CD4-positive, alpha-beta T cell (primary cell): ENCODE measurements at regions not wholly inside any gene's neighbourhood (a gene's known extent, or its start where the extent isn't known, plus 50 kb on each side); places are given as distances from the start of the nearest gene placed in this dataset.

Source experiments
- ATAC-seq: fragments of 200-7000 bp; cut with Tn5 transposase; one replicate; pipeline ENCODE4 v1.10.0; 2022; ENCODE audit warnings: mild to moderate bottlenecking; ENCODE audit not compliant: poor library complexity
- CTCF ChIA-PET: fragments of 350-600 bp; sonication (Branson Sonifier 250); formaldehyde crosslinking; loops from one replicate; lab custom pipeline; 2021; ENCODE audit warnings: antibody characterized with exemption, inconsistent platforms; lab: Charles Lee
- POLR2A ChIA-PET: fragments of 350-600 bp; sonication (Branson Sonifier 250); formaldehyde crosslinking; loops from one replicate; lab custom pipeline; 2021; ENCODE audit warnings: antibody characterized with exemption, inconsistent platforms; lab: Charles Lee
- DNase-seq, 14 experiments: peaks; one replicate each; pipeline ENCODE4 v3.0.0-alpha.2; 2013 to 2020; ENCODE audit warnings: mixed read lengths in 2 of 14
- H3K27ac ChIP-seq, 2 donors: one replicate each; pipeline versions ENCODE4 v1.5.1 to v1.7.0; 2013; ENCODE audit warnings: low read length in 2 of 2, low read depth in 1 of 2, mild to moderate bottlenecking in 1 of 2
- H3K27me3 ChIP-seq, 2 experiments: 1 replicate in 1 of 2; 2 replicates in 1 of 2; pipeline versions ENCODE4 v1.6.1 to v1.7.0; 2013; ENCODE audit warnings: low read length in 2 of 2, control low read depth in 1 of 2, mild to moderate bottlenecking in 1 of 2, moderate library complexity in 1 of 2; ENCODE audit not compliant: insufficient read depth in 2 of 2, control insufficient read depth in 1 of 2
- H3K36me3 ChIP-seq: one replicate; pipeline ENCODE4 v1.6.1; 2013; ENCODE audit warnings: low read length, control low read depth; ENCODE audit not compliant: insufficient read depth
- H3K4me1 ChIP-seq: one replicate; pipeline ENCODE4 v1.6.1; 2013; ENCODE audit warnings: low read length, control low read depth; ENCODE audit not compliant: insufficient read depth
- H3K4me3 ChIP-seq: one replicate; pipeline ENCODE4 v1.5.1; 2013; ENCODE audit warnings: mild to moderate bottlenecking, low read length, moderate library complexity
- H3K9me3 ChIP-seq, 2 experiments: 1 replicate in 1 of 2; 2 replicates in 1 of 2; pipeline versions ENCODE4 v1.6.1 to v1.7.0; 2013; ENCODE audit warnings: low read length in 2 of 2, mild to moderate bottlenecking in 2 of 2, control low read depth in 1 of 2, moderate library complexity in 1 of 2; ENCODE audit not compliant: control insufficient read depth in 1 of 2, insufficient read depth in 1 of 2
- H3K27ac Mint-ChIP-seq: one replicate; pipeline ENCODE4 v1.8.0; 2020; ENCODE audit warnings: mixed read lengths
- H3K27me3 Mint-ChIP-seq: one replicate; pipeline ENCODE4 v1.8.0; 2021; ENCODE audit warnings: mixed read lengths
- H3K36me3 Mint-ChIP-seq: one replicate; pipeline ENCODE4 v1.8.0; 2021; ENCODE audit warnings: low read depth, mixed read lengths
- H3K4me1 Mint-ChIP-seq: one replicate; pipeline ENCODE4 v1.8.0; 2021; ENCODE audit warnings: low read depth, mixed read lengths
- H3K4me3 Mint-ChIP-seq: one replicate; pipeline ENCODE4 v1.8.0; 2020; ENCODE audit warnings: mild to moderate bottlenecking, mixed read lengths
- H3K9me3 Mint-ChIP-seq: one replicate; pipeline ENCODE4 v1.8.0; 2020; ENCODE audit warnings: mixed read lengths
- CTCF ChIP-seq: fragments of 200-600 bp; IDR thresholded peaks from one replicate; pipeline ENCODE4 v1.8.0; 2022; ENCODE audit warnings: antibody characterized with exemption, mild to moderate bottlenecking
- intact Hi-C, 2 experiments: fragments of 100-400 bp; cut with DNase I in 1 of 2; cut with micrococcal nuclease in 1 of 2; formaldehyde crosslinking; loops; one replicate each; pipeline versions ENCODE4 v1.15.1 to v1.9.0; 2023 to 2025; cut with DNase I, micrococcal nuclease

- H3K27ac Mint-ChIP-seq, result no peak overlapping the region
- ChIA-PET CTCF (no interaction called here), POLR2A (no interaction called here)
Observed at GRCh38 chr3:190984502-190985244, 122.2 kb upstream of the GMNC start.

GRCh38 chr3:190983875-190984274, 121.4 kb upstream of the GMNC start:
- no peak for ATAC-seq

More at GRCh38 chr3:190984502-190985244, 122.2 kb upstream of the GMNC start:
- Histone ChIP-seq H3K4me1 (no peaks in the 10 kb centered on the region), H3K27me3 (no peaks in the 10 kb centered on the region), H3K27ac (no peak overlapping the region), H3K36me3 (no peaks in the 10 kb centered on the region), H3K4me3 (no peak overlapping the region), H3K9me3 (peaks cover 3 to 7% of the 10 kb centered on the region in 2 experiments)
- no peak for DNase-seq
- ATAC-seq, result no peak
- no peak for TF ChIP-seq CTCF
- H3K9me3 Mint-ChIP-seq, result peaks cover 7% of the 10 kb centered on the region
- no peaks in the 10 kb centered on the region for H3K36me3 Mint-ChIP-seq
- no peaks in the 10 kb centered on the region for H3K27me3 Mint-ChIP-seq
- no peak overlapping the region for H3K4me3 Mint-ChIP-seq
- intact Hi-C loops, result no loop called here
- no peaks in the 10 kb centered on the region for H3K4me1 Mint-ChIP-seq

GRCh38 chr3:190973771-190974170, 111.3 kb upstream of the GMNC start:
- no peaks in the 10 kb centered on the region for H3K36me3 ChIP-seq
- no peaks in the 10 kb centered on the region for H3K27me3 Mint-ChIP-seq
- H3K9me3 Mint-ChIP-seq, result peaks cover 5% of the 10 kb centered on the region
- no peak overlapping the region for H3K27ac ChIP-seq
- no peaks in the 10 kb centered on the region for H3K36me3 Mint-ChIP-seq
- DNase-seq (no peak), ATAC-seq (no peak)
- H3K4me1 Mint-ChIP-seq, result no peaks in the 10 kb centered on the region
- H3K4me3 Mint-ChIP-seq, result no peak overlapping the region
- intact Hi-C loops, result no loop called here
- POLR2A ChIA-PET, result no interaction called here
- no peaks in the 10 kb centered on the region for H3K9me3 ChIP-seq
- H3K4me3 ChIP-seq, result no peak overlapping the region
- no peaks in the 10 kb centered on the region for H3K27me3 ChIP-seq
- CTCF ChIA-PET, result no interaction called here
- TF ChIP-seq CTCF, result no peak
- H3K4me1 ChIP-seq, result no peaks in the 10 kb centered on the region
- no peak overlapping the region for H3K27ac Mint-ChIP-seq

More at GRCh38 chr3:190983875-190984274, 121.4 kb upstream of the GMNC start:
- H3K27me3 ChIP-seq, result no peaks in the 10 kb centered on the region
- no peaks in the 10 kb centered on the region for H3K4me1 ChIP-seq
- no peak overlapping the region for H3K27ac Mint-ChIP-seq
- H3K9me3 Mint-ChIP-seq, result peaks cover 3% of the 10 kb centered on the region
- intact Hi-C loops, result no loop called here
- no peak overlapping the region for H3K4me3 ChIP-seq
- no peak for DNase-seq
- no peak for TF ChIP-seq CTCF
- no peaks in the 10 kb centered on the region for H3K36me3 Mint-ChIP-seq
- no peaks in the 10 kb centered on the region for H3K36me3 ChIP-seq
- no peak overlapping the region for H3K4me3 Mint-ChIP-seq
- no peaks in the 10 kb centered on the region for H3K4me1 Mint-ChIP-seq
- no peak overlapping the region for H3K27ac ChIP-seq
- CTCF ChIA-PET, result no interaction called here
- H3K27me3 Mint-ChIP-seq, result no peaks in the 10 kb centered on the region
- POLR2A ChIA-PET, result no interaction called here
- H3K9me3 ChIP-seq, result peaks cover 3 to 7% of the 10 kb centered on the region in 2 experiments
